Spleen (tissue), 7 donors: ENCODE measurements at regions not wholly inside any gene's neighbourhood (a gene's known extent, or its start where the extent isn't known, plus 50 kb on each side); places are given as distances from the start of the nearest gene placed in this dataset.

Source experiments
- POLR2A ChIP-seq, 3 donors: fragments of 450-650 bp; IDR thresholded peaks; one replicate each; pipeline ENCODE4 v1.5.1; 2017; ENCODE audit warnings: antibody characterized with exemption in 3 of 3, mild to moderate bottlenecking in 1 of 3
- TF ChIP-seq, protein P1 (sequence below), 11 experiments: fragments of 200-600 bp in 7 of 11; fragments of 450-650 bp in 4 of 11; sonication (generic) in 4 of 11; IDR thresholded peaks in 8 of 11; conservative IDR thresholded peaks in 3 of 11; 1 replicate in 7 of 11; 2 replicates in 4 of 11; pipeline versions ENCODE4 v1.4.0 to v1.8.0; 2016 to 2021; ENCODE audit warnings: antibody characterized with exemption in 11 of 11, inconsistent platforms in 4 of 11, mild to moderate bottlenecking in 1 of 11
- donor health status: DM: no; HTN: no; CAD: no; lungs with moderate emphysema.
- donor health status: DM: no; HTN: no; CAD: no.
- donor health status: DM: no; HTN: no; CAD: no.

GRCh38 chr18:44079606-44080005, 601.1 kb upstream of the SETBP1 start:
- TF ChIP-seq POLR2A (IDR thresholded peaks at IDR 0.05): no peak
- TF ChIP-seq, protein P1, sequence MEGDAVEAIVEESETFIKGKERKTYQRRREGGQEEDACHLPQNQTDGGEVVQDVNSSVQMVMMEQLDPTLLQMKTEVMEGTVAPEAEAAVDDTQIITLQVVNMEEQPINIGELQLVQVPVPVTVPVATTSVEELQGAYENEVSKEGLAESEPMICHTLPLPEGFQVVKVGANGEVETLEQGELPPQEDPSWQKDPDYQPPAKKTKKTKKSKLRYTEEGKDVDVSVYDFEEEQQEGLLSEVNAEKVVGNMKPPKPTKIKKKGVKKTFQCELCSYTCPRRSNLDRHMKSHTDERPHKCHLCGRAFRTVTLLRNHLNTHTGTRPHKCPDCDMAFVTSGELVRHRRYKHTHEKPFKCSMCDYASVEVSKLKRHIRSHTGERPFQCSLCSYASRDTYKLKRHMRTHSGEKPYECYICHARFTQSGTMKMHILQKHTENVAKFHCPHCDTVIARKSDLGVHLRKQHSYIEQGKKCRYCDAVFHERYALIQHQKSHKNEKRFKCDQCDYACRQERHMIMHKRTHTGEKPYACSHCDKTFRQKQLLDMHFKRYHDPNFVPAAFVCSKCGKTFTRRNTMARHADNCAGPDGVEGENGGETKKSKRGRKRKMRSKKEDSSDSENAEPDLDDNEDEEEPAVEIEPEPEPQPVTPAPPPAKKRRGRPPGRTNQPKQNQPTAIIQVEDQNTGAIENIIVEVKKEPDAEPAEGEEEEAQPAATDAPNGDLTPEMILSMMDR (IDR thresholded peaks at IDR 0.05 in 8 of 11, conservative IDR thresholded peaks at IDR 0.05 in 3 of 11): no peak
